Uterus (tissue), 3 donors: ENCODE measurements at regions not wholly inside any gene's neighbourhood (a gene's known extent, or its start where the extent isn't known, plus 50 kb on each side); places are given as distances from the start of the nearest gene placed in this dataset.
A peak's percentile ranks its signal among the peaks of the same experiment; 100 is the strongest.

ENCODE experiments used
- DNase-seq, 2 donors: peaks; one replicate each; pipeline ENCODE4 v3.0.0-alpha.2; 2019 to 2020
- H3K27ac ChIP-seq, 2 donors: fragments of 200-600 bp; sonication (generic); 1 replicate in 1 of 2; 2 replicates in 1 of 2; pipeline ENCODE4 v1.5.1; 2016 to 2018
- H3K27me3 ChIP-seq, 2 donors: fragments of 200-600 bp; sonication (generic); one replicate each; pipeline ENCODE4 v1.5.1; 2018 to 2019; ENCODE audit warnings: control low read depth in 1 of 2
- H3K36me3 ChIP-seq, 2 donors: fragments of 200-600 bp; sonication (generic); one replicate each; pipeline ENCODE4 v1.5.1; 2019; ENCODE audit warnings: control low read depth in 1 of 2
- H3K4me1 ChIP-seq, 2 donors: fragments of 200-600 bp; sonication (generic); one replicate each; pipeline ENCODE4 v1.5.1; 2018 to 2019; ENCODE audit warnings: control low read depth in 1 of 2
- H3K4me3 ChIP-seq, 2 donors: fragments of 200-600 bp; sonication (generic); 1 replicate in 1 of 2; 2 replicates in 1 of 2; pipeline ENCODE4 v1.5.1; 2018 to 2019; ENCODE audit warnings: mild to moderate bottlenecking in 1 of 2
- H3K9me3 ChIP-seq, 2 donors: fragments of 200-600 bp; sonication (generic); one replicate each; pipeline ENCODE4 v1.5.1; 2019; ENCODE audit warnings: control low read depth in 1 of 2
- CTCF ChIP-seq, 4 experiments: fragments of 200-600 bp in 2 of 4; fragments of 450-650 bp in 2 of 4; sonication (generic) in 2 of 4; IDR thresholded peaks; one replicate each; pipeline ENCODE4 v1.5.1; 2016 to 2019; ENCODE audit warnings: antibody characterized with exemption in 4 of 4, mild to moderate bottlenecking in 2 of 4, moderate library complexity in 1 of 4
- POLR2A ChIP-seq, 2 donors: fragments of 450-650 bp; IDR thresholded peaks; one replicate each; pipeline ENCODE4 v1.6.1; 2016; ENCODE audit warnings: antibody characterized with exemption in 2 of 2, mild to moderate bottlenecking in 1 of 2, moderate library complexity in 1 of 2
- intact Hi-C: fragments of 100-400 bp; cut with DNase I; formaldehyde crosslinking; loops from one replicate; pipeline ENCODE4 v1.15.1; 2023; ENCODE audit warnings: low total_unique reads
- donor health status: DM: yes; HTN: yes; CAD: no.

GRCh38 chr9:107992271-107992670 lies 502.7 kb upstream of the KLF4 start:
- H3K36me3 ChIP-seq = no peaks in the 10 kb centered on the region
- no peak for TF ChIP-seq POLR2A (IDR thresholded peaks at IDR 0.05)
- no peak for TF ChIP-seq CTCF (IDR thresholded peaks at IDR 0.05)
- H3K27me3 ChIP-seq = no peaks in the 10 kb centered on the region
- intact Hi-C loops = no loop called here
- H3K9me3 ChIP-seq = no peaks in the 10 kb centered on the region
- H3K4me3 ChIP-seq = no peak overlapping the region
- H3K4me1 ChIP-seq = no peaks in the 10 kb centered on the region
- DNase-seq = no peak
- H3K27ac ChIP-seq = no peak overlapping the region

- H3K4me1 ChIP-seq = no peaks in the 10 kb centered on the region
- no peak overlapping the region for H3K27ac ChIP-seq
- no peak for DNase-seq
- TF ChIP-seq POLR2A (IDR thresholded peaks at IDR 0.05) = no peak
- no peak for TF ChIP-seq CTCF (IDR thresholded peaks at IDR 0.05)
- intact Hi-C loops = no loop called here
- no peak overlapping the region for H3K4me3 ChIP-seq
- no peaks in the 10 kb centered on the region for H3K27me3 ChIP-seq
- H3K9me3 ChIP-seq = no peaks in the 10 kb centered on the region
- H3K36me3 ChIP-seq = no peaks in the 10 kb centered on the region
Measured at GRCh38 chr9:107991581-107991980, 502.0 kb upstream of the KLF4 start.

GRCh38 chr9:107989544-107989943 lies 500.0 kb upstream of the KLF4 start:
- no peaks in the 10 kb centered on the region for H3K9me3 ChIP-seq
- H3K36me3 ChIP-seq = no peaks in the 10 kb centered on the region
- TF ChIP-seq CTCF (IDR thresholded peaks at IDR 0.05) = no peak
- TF ChIP-seq POLR2A (IDR thresholded peaks at IDR 0.05) = no peak
- no peaks in the 10 kb centered on the region for H3K4me1 ChIP-seq
- DNase-seq = peak; percentile 25 to 55
- H3K4me3 ChIP-seq = no peak overlapping the region
- peak overlapping the region in 1 of 2 donors; percentile 54 for H3K27ac ChIP-seq
- no peaks in the 10 kb centered on the region for H3K27me3 ChIP-seq
- intact Hi-C loops = no loop called here

GRCh38 chr9:107989099-107989498 lies 499.5 kb upstream of the KLF4 start:
- intact Hi-C loops = no loop called here
- no peak for DNase-seq
- no peak overlapping the region for H3K4me3 ChIP-seq
- H3K9me3 ChIP-seq = no peaks in the 10 kb centered on the region
- no peaks in the 10 kb centered on the region for H3K36me3 ChIP-seq
- no peaks in the 10 kb centered on the region for H3K27me3 ChIP-seq
- peak overlapping the region in 1 of 2 donors; percentile 40 for H3K27ac ChIP-seq
- TF ChIP-seq CTCF (IDR thresholded peaks at IDR 0.05) (no peak), POLR2A (IDR thresholded peaks at IDR 0.05) (no peak)
- no peaks in the 10 kb centered on the region for H3K4me1 ChIP-seq

- no peak for DNase-seq
- H3K36me3 ChIP-seq = no peaks in the 10 kb centered on the region
- intact Hi-C loops = no loop called here
- TF ChIP-seq POLR2A (IDR thresholded peaks at IDR 0.05) = no peak
- TF ChIP-seq CTCF (IDR thresholded peaks at IDR 0.05) = no peak
- H3K4me3 ChIP-seq = no peak overlapping the region
- H3K9me3 ChIP-seq = no peaks in the 10 kb centered on the region
- H3K4me1 ChIP-seq = no peaks in the 10 kb centered on the region
- H3K27me3 ChIP-seq = no peaks in the 10 kb centered on the region
- H3K27ac ChIP-seq = no peak overlapping the region
Measured at GRCh38 chr9:107984956-107985355, 495.4 kb upstream of the KLF4 start.
